ENCODE measurements at regions not wholly inside any gene's neighbourhood (a gene's known extent, or its start where the extent isn't known, plus 50 kb on each side); places are given as distances from the start of the nearest gene placed in this dataset.

DNA sequence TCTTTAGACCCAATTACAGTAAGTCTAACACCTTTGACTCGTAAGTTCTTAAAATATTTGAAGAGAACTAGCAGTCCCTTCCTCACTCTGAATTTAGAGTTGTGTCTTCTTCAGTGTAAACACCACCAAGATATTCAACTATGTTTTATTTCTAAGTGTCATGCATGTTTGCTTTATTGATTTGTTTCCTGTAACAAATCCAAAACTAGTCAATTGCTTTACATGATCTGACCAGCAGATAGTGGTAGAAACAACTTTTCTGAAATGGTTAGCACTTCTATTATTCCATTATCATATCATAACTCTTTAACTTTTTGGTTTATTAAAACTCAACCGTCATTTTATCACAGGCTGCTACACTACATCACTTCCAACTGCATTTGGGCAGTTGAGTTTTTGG, 90.1 kb downstream of the INHBA start:
- TF ChIP-seq, protein P1, sequence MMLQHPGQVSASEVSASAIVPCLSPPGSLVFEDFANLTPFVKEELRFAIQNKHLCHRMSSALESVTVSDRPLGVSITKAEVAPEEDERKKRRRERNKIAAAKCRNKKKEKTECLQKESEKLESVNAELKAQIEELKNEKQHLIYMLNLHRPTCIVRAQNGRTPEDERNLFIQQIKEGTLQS (IDR thresholded peaks at IDR 0.05; ENCODE audit: borderline replicate concordance, extremely low read depth, low read depth, low read length), result no peak
- TF ChIP-seq KAT2A (conservative IDR thresholded peaks at IDR 0.05; ENCODE audit: control insufficient read depth, low read depth, low read length) (no peak), EP300 (IDR thresholded peaks at IDR 0.05; ENCODE audit: borderline replicate concordance in 1 of 2, control insufficient read depth in 1 of 2, low read depth in 2 of 2, low read length in 2 of 2) (no peak), JUNB (IDR thresholded peaks at IDR 0.05) (no peak), USF2 (IDR thresholded peaks at IDR 0.05; ENCODE audit: borderline replicate concordance, low read depth, low read length) (no peak), ZNF274 (IDR thresholded peaks at IDR 0.05; ENCODE audit: insufficient read depth, insufficient read length) (no peak), POLR2AphosphoS5 (IDR thresholded peaks at IDR 0.05; ENCODE audit: low read length) (no peak)
- TF ChIP-seq, protein P2, sequence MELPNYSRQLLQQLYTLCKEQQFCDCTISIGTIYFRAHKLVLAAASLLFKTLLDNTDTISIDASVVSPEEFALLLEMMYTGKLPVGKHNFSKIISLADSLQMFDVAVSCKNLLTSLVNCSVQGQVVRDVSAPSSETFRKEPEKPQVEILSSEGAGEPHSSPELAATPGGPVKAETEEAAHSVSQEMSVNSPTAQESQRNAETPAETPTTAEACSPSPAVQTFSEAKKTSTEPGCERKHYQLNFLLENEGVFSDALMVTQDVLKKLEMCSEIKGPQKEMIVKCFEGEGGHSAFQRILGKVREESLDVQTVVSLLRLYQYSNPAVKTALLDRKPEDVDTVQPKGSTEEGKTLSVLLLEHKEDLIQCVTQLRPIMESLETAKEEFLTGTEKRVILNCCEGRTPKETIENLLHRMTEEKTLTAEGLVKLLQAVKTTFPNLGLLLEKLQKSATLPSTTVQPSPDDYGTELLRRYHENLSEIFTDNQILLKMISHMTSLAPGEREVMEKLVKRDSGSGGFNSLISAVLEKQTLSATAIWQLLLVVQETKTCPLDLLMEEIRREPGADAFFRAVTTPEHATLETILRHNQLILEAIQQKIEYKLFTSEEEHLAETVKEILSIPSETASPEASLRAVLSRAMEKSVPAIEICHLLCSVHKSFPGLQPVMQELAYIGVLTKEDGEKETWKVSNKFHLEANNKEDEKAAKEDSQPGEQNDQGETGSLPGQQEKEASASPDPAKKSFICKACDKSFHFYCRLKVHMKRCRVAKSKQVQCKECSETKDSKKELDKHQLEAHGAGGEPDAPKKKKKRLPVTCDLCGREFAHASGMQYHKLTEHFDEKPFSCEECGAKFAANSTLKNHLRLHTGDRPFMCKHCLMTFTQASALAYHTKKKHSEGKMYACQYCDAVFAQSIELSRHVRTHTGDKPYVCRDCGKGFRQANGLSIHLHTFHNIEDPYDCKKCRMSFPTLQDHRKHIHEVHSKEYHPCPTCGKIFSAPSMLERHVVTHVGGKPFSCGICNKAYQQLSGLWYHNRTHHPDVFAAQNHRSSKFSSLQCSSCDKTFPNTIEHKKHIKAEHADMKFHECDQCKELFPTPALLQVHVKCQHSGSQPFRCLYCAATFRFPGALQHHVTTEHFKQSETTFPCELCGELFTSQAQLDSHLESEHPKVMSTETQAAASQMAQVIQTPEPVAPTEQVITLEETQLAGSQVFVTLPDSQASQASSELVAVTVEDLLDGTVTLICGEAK (IDR thresholded peaks at IDR 0.05; ENCODE audit: borderline replicate concordance), result no peak
- TF ChIP-seq, protein P3, sequence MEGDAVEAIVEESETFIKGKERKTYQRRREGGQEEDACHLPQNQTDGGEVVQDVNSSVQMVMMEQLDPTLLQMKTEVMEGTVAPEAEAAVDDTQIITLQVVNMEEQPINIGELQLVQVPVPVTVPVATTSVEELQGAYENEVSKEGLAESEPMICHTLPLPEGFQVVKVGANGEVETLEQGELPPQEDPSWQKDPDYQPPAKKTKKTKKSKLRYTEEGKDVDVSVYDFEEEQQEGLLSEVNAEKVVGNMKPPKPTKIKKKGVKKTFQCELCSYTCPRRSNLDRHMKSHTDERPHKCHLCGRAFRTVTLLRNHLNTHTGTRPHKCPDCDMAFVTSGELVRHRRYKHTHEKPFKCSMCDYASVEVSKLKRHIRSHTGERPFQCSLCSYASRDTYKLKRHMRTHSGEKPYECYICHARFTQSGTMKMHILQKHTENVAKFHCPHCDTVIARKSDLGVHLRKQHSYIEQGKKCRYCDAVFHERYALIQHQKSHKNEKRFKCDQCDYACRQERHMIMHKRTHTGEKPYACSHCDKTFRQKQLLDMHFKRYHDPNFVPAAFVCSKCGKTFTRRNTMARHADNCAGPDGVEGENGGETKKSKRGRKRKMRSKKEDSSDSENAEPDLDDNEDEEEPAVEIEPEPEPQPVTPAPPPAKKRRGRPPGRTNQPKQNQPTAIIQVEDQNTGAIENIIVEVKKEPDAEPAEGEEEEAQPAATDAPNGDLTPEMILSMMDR (IDR thresholded peaks at IDR 0.05 in 2 of 3, conservative IDR thresholded peaks at IDR 0.05 in 1 of 3; ENCODE audit: control insufficient read depth in 2 of 3, extremely low read depth in 1 of 3, insufficient read depth in 1 of 3, low read depth in 3 of 3, low read length in 3 of 3), result no peak
- TF ChIP-seq, protein P4, sequence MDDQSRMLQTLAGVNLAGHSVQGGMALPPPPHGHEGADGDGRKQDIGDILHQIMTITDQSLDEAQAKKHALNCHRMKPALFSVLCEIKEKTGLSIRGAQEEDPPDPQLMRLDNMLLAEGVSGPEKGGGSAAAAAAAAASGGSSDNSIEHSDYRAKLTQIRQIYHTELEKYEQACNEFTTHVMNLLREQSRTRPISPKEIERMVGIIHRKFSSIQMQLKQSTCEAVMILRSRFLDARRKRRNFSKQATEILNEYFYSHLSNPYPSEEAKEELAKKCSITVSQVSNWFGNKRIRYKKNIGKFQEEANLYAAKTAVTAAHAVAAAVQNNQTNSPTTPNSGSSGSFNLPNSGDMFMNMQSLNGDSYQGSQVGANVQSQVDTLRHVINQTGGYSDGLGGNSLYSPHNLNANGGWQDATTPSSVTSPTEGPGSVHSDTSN (IDR thresholded peaks at IDR 0.05; ENCODE audit: insufficient replicate concordance, low read depth, low read length), result no peak

All from GM12878 (cell line).